AG09309 (cell line): ENCODE measurements at regions not wholly inside any gene's neighbourhood (a gene's known extent, or its start where the extent isn't known, plus 50 kb on each side); places are given as distances from the start of the nearest gene placed in this dataset.

Source experiments
- DNase-seq: peaks from one replicate; pipeline ENCODE4 v3.0.0-alpha.2; 2010; ENCODE audit warnings: low read depth
- H3K4me3 ChIP-seq: 2 replicates; pipeline ENCODE4 v1.5.1; 2011; ENCODE audit warnings: mild to moderate bottlenecking, low read depth, low read length, moderate library complexity; ENCODE audit not compliant: control insufficient read depth
- TF ChIP-seq, protein P1 (sequence below): IDR thresholded peaks from 2 replicates; pipeline ENCODE4 v1.5.1; 2011; ENCODE audit warnings: mild to moderate bottlenecking, low read depth, low read length, inconsistent platforms; ENCODE audit not compliant: insufficient read depth, control insufficient read depth; ENCODE audit errors: missing control alignments

DNA sequence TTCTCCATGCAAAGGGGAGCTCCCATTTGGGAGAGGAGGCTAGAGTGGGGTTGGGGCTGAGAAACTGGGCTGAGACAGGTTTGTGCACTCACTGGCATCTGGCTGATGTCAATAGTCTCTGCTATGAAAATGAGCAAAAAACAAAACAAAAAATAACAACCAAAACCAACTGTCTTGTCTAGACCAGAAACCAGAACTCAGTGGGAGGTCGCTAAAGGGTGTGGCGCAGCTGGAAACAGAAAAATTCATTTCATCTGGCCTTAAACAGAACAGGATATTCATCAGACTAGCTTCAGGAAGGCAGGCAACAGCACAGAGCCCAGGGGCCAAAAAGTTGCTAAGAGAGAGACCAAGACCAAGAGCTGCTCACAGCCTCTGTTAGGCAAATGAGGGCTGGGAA, 126.1 kb downstream of the THNSL2 start:
- H3K4me3 ChIP-seq = no peak overlapping the region
- TF ChIP-seq, protein P1, sequence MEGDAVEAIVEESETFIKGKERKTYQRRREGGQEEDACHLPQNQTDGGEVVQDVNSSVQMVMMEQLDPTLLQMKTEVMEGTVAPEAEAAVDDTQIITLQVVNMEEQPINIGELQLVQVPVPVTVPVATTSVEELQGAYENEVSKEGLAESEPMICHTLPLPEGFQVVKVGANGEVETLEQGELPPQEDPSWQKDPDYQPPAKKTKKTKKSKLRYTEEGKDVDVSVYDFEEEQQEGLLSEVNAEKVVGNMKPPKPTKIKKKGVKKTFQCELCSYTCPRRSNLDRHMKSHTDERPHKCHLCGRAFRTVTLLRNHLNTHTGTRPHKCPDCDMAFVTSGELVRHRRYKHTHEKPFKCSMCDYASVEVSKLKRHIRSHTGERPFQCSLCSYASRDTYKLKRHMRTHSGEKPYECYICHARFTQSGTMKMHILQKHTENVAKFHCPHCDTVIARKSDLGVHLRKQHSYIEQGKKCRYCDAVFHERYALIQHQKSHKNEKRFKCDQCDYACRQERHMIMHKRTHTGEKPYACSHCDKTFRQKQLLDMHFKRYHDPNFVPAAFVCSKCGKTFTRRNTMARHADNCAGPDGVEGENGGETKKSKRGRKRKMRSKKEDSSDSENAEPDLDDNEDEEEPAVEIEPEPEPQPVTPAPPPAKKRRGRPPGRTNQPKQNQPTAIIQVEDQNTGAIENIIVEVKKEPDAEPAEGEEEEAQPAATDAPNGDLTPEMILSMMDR = no peak
- no peak for DNase-seq

DNA sequence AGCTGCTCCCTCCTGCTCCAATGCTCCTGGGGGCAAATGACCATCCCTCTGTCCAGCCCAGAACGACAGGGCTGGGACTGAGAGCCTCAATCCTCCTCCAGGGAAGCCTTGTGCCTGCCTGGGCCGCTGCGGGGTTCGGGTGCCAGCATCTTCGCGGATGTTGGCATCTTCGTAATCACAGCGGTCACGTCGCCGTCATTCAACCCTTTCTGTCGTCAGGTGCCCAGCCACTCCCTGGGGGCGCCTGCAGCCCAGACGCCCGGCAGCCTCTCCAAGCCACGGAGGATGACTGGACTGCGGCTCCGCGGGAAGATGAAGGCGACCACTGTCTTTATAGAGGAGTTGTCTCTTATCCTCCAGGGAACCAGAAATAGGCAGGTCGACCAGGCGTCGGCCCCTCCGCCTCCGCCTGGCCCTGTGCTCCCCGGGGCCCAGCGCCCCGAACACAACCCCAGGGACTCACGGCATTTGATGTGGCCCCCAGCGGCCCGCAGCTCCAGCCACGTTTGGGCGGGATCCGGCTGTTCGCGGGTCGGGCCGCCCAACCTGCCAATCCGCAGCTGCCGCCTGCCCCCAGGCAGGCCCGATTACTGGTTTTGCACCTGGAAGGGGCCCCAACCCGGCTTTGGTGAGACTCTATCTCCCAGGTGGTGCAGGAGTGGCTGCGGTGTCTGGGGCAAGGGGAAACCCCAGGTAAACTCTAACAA, 113.9 kb downstream of the THNSL2 start:
- DNase-seq = no peak
- TF ChIP-seq, protein P1 = no peak
- H3K4me3 ChIP-seq = no peak overlapping the region

DNA sequence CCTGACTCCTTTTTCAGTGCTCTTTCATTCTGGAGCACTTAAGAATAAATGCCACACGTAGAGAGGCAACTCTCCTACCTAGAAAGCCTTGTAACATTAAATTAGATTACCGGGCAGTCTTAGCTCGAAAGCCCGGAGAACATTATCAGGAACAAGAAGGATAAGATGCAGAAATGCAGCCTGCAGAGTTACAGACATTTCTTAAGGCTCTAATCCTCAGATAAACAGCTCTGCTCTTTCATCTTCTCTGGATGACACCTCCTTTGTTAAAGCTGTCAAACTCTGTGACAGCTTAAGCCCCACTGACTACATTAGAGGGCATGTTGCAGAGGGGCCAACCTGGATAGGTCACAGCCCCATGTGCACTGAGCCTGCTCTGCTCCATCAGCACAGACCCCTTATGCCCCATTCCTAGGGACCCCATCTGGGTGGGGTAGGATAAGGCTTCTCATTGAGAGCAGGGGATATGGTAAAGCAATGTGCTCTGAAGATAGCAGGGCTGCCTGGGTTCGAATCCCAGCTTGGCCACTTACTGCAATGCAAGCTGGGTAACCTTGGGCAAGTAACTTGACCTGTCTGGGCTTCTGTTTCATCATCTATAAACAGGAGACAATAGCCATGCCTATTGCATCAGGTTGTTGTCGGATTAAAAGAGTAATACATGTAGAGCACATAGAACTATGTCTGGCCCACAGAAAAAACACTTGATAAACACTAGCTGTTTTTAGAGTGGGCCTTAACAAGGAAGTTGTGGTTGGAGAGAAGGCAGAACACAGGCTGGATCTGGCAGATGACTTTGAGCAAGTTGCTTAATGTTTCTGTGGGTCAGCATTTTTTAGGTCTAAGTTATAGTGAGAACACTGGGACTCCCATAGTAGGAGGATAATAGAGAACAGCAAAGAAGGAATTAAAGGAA, 111.4 kb downstream of the THNSL2 start:
- H3K4me3 ChIP-seq = no peak overlapping the region
- TF ChIP-seq, protein P1 = no peak
- no peak for DNase-seq

DNA sequence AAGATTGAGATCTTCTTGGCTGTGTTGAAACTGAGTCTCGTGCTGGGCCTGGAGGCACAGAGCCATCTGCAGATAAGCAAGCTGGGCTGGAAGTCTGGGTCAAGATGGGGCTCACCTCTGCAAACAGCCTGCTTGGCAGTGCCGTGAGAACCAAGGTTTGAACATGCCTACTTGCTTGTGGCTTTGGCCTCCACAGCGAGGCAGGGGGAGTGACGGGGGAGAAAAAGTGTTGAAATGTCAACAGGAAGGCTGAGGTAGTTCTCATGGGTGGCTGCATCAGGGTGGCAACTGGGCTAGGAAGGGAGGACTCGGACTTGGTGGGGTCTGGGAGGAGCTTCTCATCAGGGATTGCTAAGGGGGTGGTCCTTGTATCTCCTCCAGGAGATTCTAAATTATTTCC, 99.7 kb downstream of the THNSL2 start:
- DNase-seq = no peak
- TF ChIP-seq, protein P1 = no peak
- H3K4me3 ChIP-seq = no peak overlapping the region

DNA sequence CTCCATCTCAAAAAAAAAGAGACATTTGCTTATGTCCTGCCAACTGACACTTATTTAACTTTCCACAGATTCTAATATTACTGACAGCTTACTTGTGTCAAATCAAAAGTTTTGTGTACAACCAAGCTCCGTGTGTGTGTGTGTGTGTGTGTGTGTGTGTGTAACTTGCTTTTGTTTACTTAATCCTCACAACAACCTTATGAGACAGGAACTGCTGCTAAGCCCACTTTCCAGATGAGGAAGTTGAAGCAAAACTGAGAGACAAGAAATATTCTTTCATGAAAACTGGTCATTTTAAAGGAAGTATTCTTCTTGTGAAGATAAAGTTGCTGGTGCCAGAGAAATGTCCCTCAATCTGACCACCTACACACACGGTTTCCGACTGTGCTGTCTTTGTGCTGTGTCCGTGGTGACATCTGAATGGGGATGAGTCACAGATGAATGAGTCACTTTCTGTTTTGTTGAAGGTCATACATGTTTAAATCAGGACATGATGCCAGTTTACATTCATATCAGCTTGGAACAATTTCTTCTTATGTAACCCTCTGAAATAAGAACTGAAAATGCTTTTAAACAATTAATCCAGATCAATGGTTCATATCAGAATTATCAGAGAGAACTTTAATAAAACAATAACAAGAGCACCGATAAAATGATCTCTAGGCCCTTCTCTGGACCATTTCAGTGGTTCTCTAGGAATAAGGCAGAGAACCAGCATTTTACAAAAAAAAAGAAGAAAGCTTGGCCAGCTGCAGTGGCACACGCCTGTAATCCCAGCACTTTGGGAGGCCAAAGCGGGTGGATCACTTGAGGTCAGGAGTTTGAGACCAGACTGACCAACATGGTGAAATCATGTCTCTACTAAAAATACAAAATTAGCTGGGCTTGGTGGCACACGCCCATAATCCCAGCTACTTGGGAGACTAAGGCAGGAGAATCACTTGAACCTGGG, 95.5 kb downstream of the THNSL2 start:
- TF ChIP-seq, protein P1 = no peak
- DNase-seq = no peak
- no peak overlapping the region for H3K4me3 ChIP-seq

DNA sequence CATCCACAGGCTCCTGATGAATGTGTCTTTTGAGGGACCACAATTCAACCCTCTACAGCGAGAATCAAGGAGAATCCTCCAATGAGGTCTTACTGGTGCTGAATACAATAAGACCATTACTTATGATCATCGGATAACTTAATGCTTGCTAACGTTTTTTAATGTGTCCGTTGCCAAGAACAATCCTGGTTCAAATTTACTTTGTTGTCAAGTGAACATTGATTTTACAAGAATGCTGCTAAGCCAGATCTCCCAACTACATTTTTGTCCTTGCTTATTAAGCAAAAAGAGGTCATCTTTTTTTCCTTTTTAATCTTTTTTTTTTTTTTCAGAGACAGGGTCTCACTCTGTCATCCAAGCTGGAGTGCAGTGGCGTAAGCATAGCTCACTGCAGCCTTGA, 93.7 kb downstream of the THNSL2 start:
- TF ChIP-seq, protein P1 = no peak
- H3K4me3 ChIP-seq = no peak overlapping the region
- DNase-seq = no peak
